Gastroesophageal sphincter (tissue), 4 donors: ENCODE measurements at regions not wholly inside any gene's neighbourhood (a gene's known extent, or its start where the extent isn't known, plus 50 kb on each side); places are given as distances from the start of the nearest gene placed in this dataset.

Source experiments
- ATAC-seq: fragments of 150-250 bp; one replicate; pipeline ENCODE4 v1.9.1; 2016; ENCODE audit warnings: mild to moderate bottlenecking, moderate library complexity
- H3K27ac ChIP-seq, 4 donors: fragments of 200-600 bp; sonication (generic) in 3 of 4; 1 replicate in 3 of 4; 2 replicates in 1 of 4; pipeline ENCODE4 v1.5.1; 2016 to 2019
- H3K27me3 ChIP-seq: fragments of 200-600 bp; sonication (generic); one replicate; pipeline ENCODE4 v1.5.1; 2019
- H3K36me3 ChIP-seq, 2 donors: fragments of 200-600 bp; sonication (generic); one replicate each; pipeline ENCODE4 v1.5.1; 2019; ENCODE audit warnings: control low read depth in 1 of 2
- H3K4me1 ChIP-seq, 3 donors: fragments of 200-600 bp; sonication (generic); 1 replicate in 2 of 3; 2 replicates in 1 of 3; pipeline ENCODE4 v1.5.1; 2016 to 2019; ENCODE audit warnings: control low read depth in 2 of 3
- H3K4me3 ChIP-seq, 2 donors: fragments of 200-600 bp; sonication (generic); one replicate each; pipeline ENCODE4 v1.5.1; 2019; ENCODE audit warnings: mild to moderate bottlenecking in 1 of 2, moderate library complexity in 1 of 2
- H3K9me3 ChIP-seq, 3 donors: fragments of 200-600 bp; sonication (generic); one replicate each; pipeline ENCODE4 v1.5.1; 2017 to 2019; ENCODE audit warnings: control low read depth in 2 of 3
- CTCF ChIP-seq, 4 experiments: fragments of 200-600 bp in 2 of 4; fragments of 450-650 bp in 2 of 4; sonication (generic) in 1 of 4; IDR thresholded peaks; one replicate each; pipeline ENCODE4 v1.5.1; 2017 to 2019; ENCODE audit warnings: antibody characterized with exemption in 4 of 4, mild to moderate bottlenecking in 2 of 4, moderate library complexity in 2 of 4
- EP300 ChIP-seq: sonication (generic); formaldehyde crosslinking; IDR thresholded peaks from one replicate; pipeline ENCODE4 v1.6.1; 2017; ENCODE audit warnings: antibody characterized with exemption, mild to moderate bottlenecking
- POLR2A ChIP-seq, 2 donors: fragments of 450-650 bp; IDR thresholded peaks; one replicate each; pipeline ENCODE4 v1.6.1; 2017; ENCODE audit warnings: antibody characterized with exemption in 2 of 2, mild to moderate bottlenecking in 2 of 2, moderate library complexity in 1 of 2
- POLR2AphosphoS5 ChIP-seq: sonication (generic); formaldehyde crosslinking; IDR thresholded peaks from one replicate; pipeline ENCODE4 v1.6.1; 2017; ENCODE audit warnings: antibody characterized with exemption
- WGBS, 2 donors: methylation state at CpG; one replicate each; pipeline ENCODE4 v1.1.5; 2018; ENCODE audit warnings: low coverage in 1 of 2; 5-methylcytosine and 5-hydroxymethylcytosine counted together

- TF ChIP-seq CTCF (IDR thresholded peaks at IDR 0.05) (no peak), POLR2A (IDR thresholded peaks at IDR 0.05) (no peak), EP300 (no peak), POLR2AphosphoS5 (no peak)
- H3K4me1 ChIP-seq, result no peaks in the 10 kb centered on the region
- H3K27me3 ChIP-seq, result peaks cover 3% of the 10 kb centered on the region
- no peaks in the 10 kb centered on the region for H3K9me3 ChIP-seq
- no peak for ATAC-seq
- no peaks in the 10 kb centered on the region for H3K36me3 ChIP-seq
- no peak overlapping the region for H3K4me3 ChIP-seq
- H3K27ac ChIP-seq, result no peak overlapping the region
- 43 to 48% methylated on average over 5 to 6 of the region's 6 CpGs for WGBS, 2 donors
These were observed 75.3 kb downstream of the ZNF648 start for GRCh38 chr1:181985936-181986906.

GRCh38 chr1:181985281-181985680 is 76.2 kb downstream of the ZNF648 start:
- TF ChIP-seq CTCF (IDR thresholded peaks at IDR 0.05) (no peak), EP300 (no peak), POLR2AphosphoS5 (no peak), POLR2A (IDR thresholded peaks at IDR 0.05) (no peak)
- ATAC-seq, result no peak
- WGBS, 2 donors, result 100% methylated on average over 1 to 2 of the region's 3 CpGs

GRCh38 chr1:181984006-181984405 is 77.5 kb downstream of the ZNF648 start:
- H3K27ac ChIP-seq, result no peak overlapping the region
- no peak for TF ChIP-seq EP300
- TF ChIP-seq POLR2AphosphoS5, result no peak
- WGBS, 2 donors, result 48 to 63% methylated on average over 4 of the region's 4 CpGs
- no peak for ATAC-seq
- peaks cover 3% of the 10 kb centered on the region for H3K27me3 ChIP-seq
- no peaks in the 10 kb centered on the region for H3K36me3 ChIP-seq
- no peaks in the 10 kb centered on the region for H3K4me1 ChIP-seq
- H3K4me3 ChIP-seq, result no peak overlapping the region
- peaks cover 0 to 3% (median 0%) of the 10 kb centered on the region in 3 donors for H3K9me3 ChIP-seq

More at GRCh38 chr1:181985281-181985680, 76.2 kb downstream of the ZNF648 start:
- Histone ChIP-seq H3K36me3 (no peaks in the 10 kb centered on the region), H3K27me3 (peaks cover 3% of the 10 kb centered on the region), H3K4me1 (no peaks in the 10 kb centered on the region), H3K4me3 (no peak overlapping the region), H3K27ac (no peak overlapping the region), H3K9me3 (no peaks in the 10 kb centered on the region)

GRCh38 chr1:181981821-181982220 is 79.7 kb downstream of the ZNF648 start:
- no peaks in the 10 kb centered on the region for H3K36me3 ChIP-seq
- no peak overlapping the region for H3K4me3 ChIP-seq
- H3K27me3 ChIP-seq, result peaks cover 3% of the 10 kb centered on the region
- no peak overlapping the region for H3K27ac ChIP-seq
- TF ChIP-seq POLR2AphosphoS5 (no peak), POLR2A (IDR thresholded peaks at IDR 0.05) (no peak), EP300 (no peak), CTCF (IDR thresholded peaks at IDR 0.05) (no peak)
- H3K9me3 ChIP-seq, result peaks cover 0 to 23% (median 0%) of the 10 kb centered on the region in 3 donors
- ATAC-seq, result no peak
- WGBS, 2 donors, result 15 to 81% methylated on average over 3 to 4 of the region's 4 CpGs
- no peaks in the 10 kb centered on the region for H3K4me1 ChIP-seq

GRCh38 chr1:181972256-181972655 is 89.3 kb downstream of the ZNF648 start:
- Histone ChIP-seq H3K4me3 (no peak overlapping the region), H3K9me3 (peaks cover 0 to 27% (median 0%) of the 10 kb centered on the region in 3 donors), H3K27ac (no peak overlapping the region), H3K4me1 (no peaks in the 10 kb centered on the region), H3K27me3 (peaks cover 9% of the 10 kb centered on the region), H3K36me3 (no peaks in the 10 kb centered on the region)
- WGBS, 2 donors, result 83 to 91% methylated on average over 1 of the region's 1 CpG
- TF ChIP-seq POLR2A (IDR thresholded peaks at IDR 0.05) (no peak), POLR2AphosphoS5 (no peak), EP300 (no peak), CTCF (IDR thresholded peaks at IDR 0.05) (no peak)
- no peak for ATAC-seq
